GM12875 (cell line): ENCODE measurements at regions not wholly inside any gene's neighbourhood (a gene's known extent, or its start where the extent isn't known, plus 50 kb on each side); places are given as distances from the start of the nearest gene placed in this dataset.

ENCODE experiments used
- H3K4me3 ChIP-seq: one replicate; pipeline ENCODE4 v1.5.1; 2011; ENCODE audit warnings: low read depth, low read length, control low read depth
- TF ChIP-seq, protein P1 (sequence below): IDR thresholded peaks from 2 replicates; pipeline ENCODE4 v1.5.1; 2011; ENCODE audit warnings: low read depth, mild to moderate bottlenecking, control low read depth, inconsistent platforms, low read length, moderate library complexity, borderline replicate concordance; ENCODE audit not compliant: insufficient read depth

DNA sequence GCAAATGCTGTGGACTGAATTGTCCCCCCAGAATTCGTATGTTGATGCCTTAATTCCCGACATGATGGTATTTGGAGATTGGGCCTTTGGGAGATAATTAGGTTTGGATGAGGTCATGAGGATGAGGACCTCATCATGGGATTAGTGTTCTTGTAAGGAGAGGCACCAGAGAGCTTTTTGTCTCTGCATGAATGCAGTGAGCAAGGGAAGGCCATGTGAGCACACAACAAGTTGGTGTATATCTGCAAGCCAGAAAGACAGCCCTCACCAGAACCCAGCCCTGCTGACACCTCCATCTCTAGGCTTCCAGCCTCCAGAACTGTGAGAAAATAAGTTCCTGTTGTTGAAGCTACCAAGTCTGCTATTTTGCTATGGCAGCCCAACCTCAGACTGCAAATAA lies 51.9 kb upstream of the SMCO2 start:
- H3K4me3 ChIP-seq, result no peak overlapping the region
- TF ChIP-seq, protein P1, sequence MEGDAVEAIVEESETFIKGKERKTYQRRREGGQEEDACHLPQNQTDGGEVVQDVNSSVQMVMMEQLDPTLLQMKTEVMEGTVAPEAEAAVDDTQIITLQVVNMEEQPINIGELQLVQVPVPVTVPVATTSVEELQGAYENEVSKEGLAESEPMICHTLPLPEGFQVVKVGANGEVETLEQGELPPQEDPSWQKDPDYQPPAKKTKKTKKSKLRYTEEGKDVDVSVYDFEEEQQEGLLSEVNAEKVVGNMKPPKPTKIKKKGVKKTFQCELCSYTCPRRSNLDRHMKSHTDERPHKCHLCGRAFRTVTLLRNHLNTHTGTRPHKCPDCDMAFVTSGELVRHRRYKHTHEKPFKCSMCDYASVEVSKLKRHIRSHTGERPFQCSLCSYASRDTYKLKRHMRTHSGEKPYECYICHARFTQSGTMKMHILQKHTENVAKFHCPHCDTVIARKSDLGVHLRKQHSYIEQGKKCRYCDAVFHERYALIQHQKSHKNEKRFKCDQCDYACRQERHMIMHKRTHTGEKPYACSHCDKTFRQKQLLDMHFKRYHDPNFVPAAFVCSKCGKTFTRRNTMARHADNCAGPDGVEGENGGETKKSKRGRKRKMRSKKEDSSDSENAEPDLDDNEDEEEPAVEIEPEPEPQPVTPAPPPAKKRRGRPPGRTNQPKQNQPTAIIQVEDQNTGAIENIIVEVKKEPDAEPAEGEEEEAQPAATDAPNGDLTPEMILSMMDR, result no peak

GRCh38 chr12:27396216-27396815 lies 50.2 kb upstream of the SMCO2 start:
- TF ChIP-seq, protein P1, result no peak
- H3K4me3 ChIP-seq, result no peak overlapping the region
